ENCODE measurements at regions not wholly inside any gene's neighbourhood (a gene's known extent, or its start where the extent isn't known, plus 50 kb on each side); places are given as distances from the start of the nearest gene placed in this dataset.

GRCh38 chr5:130801963-130802362, 363.1 kb downstream of the HINT1 start:
- Histone ChIP-seq H3K36me3 (ENCODE audit: control insufficient read depth in 2 of 2, insufficient read depth in 1 of 2, low read length in 2 of 2) (no peaks in the 10 kb centered on the region), H3K9me3 (ENCODE audit: control insufficient read depth, insufficient read depth, low read depth, low read length) (no peaks in the 10 kb centered on the region), H3K4me3 (ENCODE audit: low read depth, low read length) (no peak overlapping the region), H3K27ac (ENCODE audit: extremely low read depth, low read depth, low read length) (no peak overlapping the region), H3K4me1 (ENCODE audit: control insufficient read depth, insufficient read depth, low read length) (no peaks in the 10 kb centered on the region)
- no peak for TF ChIP-seq OSR2 (tag by site-specific recombination; IDR thresholded peaks at IDR 0.05)
- no peak for TF ChIP-seq MEIS1 (CRISPR knock-in tag; IDR thresholded peaks at IDR 0.05; ENCODE audit: borderline replicate concordance)
- no peak for TF ChIP-seq ZNF19 (tag by site-specific recombination; IDR thresholded peaks at IDR 0.05; ENCODE audit: low read depth)
- TF ChIP-seq ZNF155 (tag by site-specific recombination; IDR thresholded peaks at IDR 0.05): no peak
- CTCF ChIA-PET: no interaction called here
- POLR2A ChIA-PET: interaction anchor here (0.5 kb wide), 1 partner anchor 37 kb away, joined by 4 read pairs; no protein-coding TSS in a partner anchor

GRCh38 chr5:130799015-130799414, 366.0 kb downstream of the HINT1 start:
- TF ChIP-seq ZNF843 (tag by site-specific recombination; IDR thresholded peaks at IDR 0.05): no peak
- TF ChIP-seq ZSCAN18 (tag by site-specific recombination; IDR thresholded peaks at IDR 0.05): no peak
- no peak for TF ChIP-seq ZNF426 (tag by site-specific recombination; IDR thresholded peaks at IDR 0.05)
- no peak for TF ChIP-seq KLF7 (tag by site-specific recombination; IDR thresholded peaks at IDR 0.05; ENCODE audit: borderline replicate concordance)
- no peak for TF ChIP-seq ZNF280C (tag by site-specific recombination; IDR thresholded peaks at IDR 0.05)
- no peak for TF ChIP-seq ZNF621 (tag by site-specific recombination; IDR thresholded peaks at IDR 0.05)
- TF ChIP-seq KLF9 (tag by site-specific recombination; IDR thresholded peaks at IDR 0.05; ENCODE audit: low read depth): no peak
- TF ChIP-seq GLI4 (tag by site-specific recombination; IDR thresholded peaks at IDR 0.05): no peak
- TF ChIP-seq ZNF350 (tag by site-specific recombination; IDR thresholded peaks at IDR 0.05): no peak
- no peak for TF ChIP-seq EGR2 (tag by site-specific recombination; IDR thresholded peaks at IDR 0.05; ENCODE audit: low read depth)
- no peak overlapping the region for H3K27ac ChIP-seq (ENCODE audit: extremely low read depth, low read depth, low read length)
- no peaks in the 10 kb centered on the region for H3K9me3 ChIP-seq (ENCODE audit: control insufficient read depth, insufficient read depth, low read depth, low read length)
- H3K4me1 ChIP-seq (ENCODE audit: control insufficient read depth, insufficient read depth, low read length): no peaks in the 10 kb centered on the region
- POLR2A ChIA-PET: no interaction called here
- no peaks in the 10 kb centered on the region for H3K36me3 ChIP-seq (ENCODE audit: control insufficient read depth in 2 of 2, insufficient read depth in 1 of 2, low read length in 2 of 2)
- H3K4me3 ChIP-seq (ENCODE audit: low read depth, low read length): no peak overlapping the region
- CTCF ChIA-PET: no interaction called here

- no peak overlapping the region for H3K4me3 ChIP-seq (ENCODE audit: low read depth, low read length)
- ChIA-PET POLR2A (no interaction called here), CTCF (no interaction called here)
- no peaks in the 10 kb centered on the region for H3K9me3 ChIP-seq (ENCODE audit: control insufficient read depth, insufficient read depth, low read depth, low read length)
- no peak overlapping the region for H3K27ac ChIP-seq (ENCODE audit: extremely low read depth, low read depth, low read length)
- H3K4me1 ChIP-seq (ENCODE audit: control insufficient read depth, insufficient read depth, low read length): no peaks in the 10 kb centered on the region
- H3K36me3 ChIP-seq (ENCODE audit: control insufficient read depth in 2 of 2, insufficient read depth in 1 of 2, low read length in 2 of 2): no peaks in the 10 kb centered on the region
- TF ChIP-seq ZNF184 (tag by site-specific recombination; IDR thresholded peaks at IDR 0.05) (no peak), ZNF830 (tag by site-specific recombination; IDR thresholded peaks at IDR 0.05; ENCODE audit: low read depth) (no peak), ZNF426 (tag by site-specific recombination; IDR thresholded peaks at IDR 0.05) (no peak), ZBTB26 (tag by site-specific recombination; optimal IDR thresholded peaks at IDR 0.05) (no peak), ZNF146 (tag by site-specific recombination; IDR thresholded peaks at IDR 0.05) (no peak), SALL2 (tag by site-specific recombination; IDR thresholded peaks at IDR 0.05; ENCODE audit: borderline replicate concordance) (no peak), ZNF558 (tag by site-specific recombination; IDR thresholded peaks at IDR 0.05) (no peak), ZNF23 (tag by site-specific recombination; IDR thresholded peaks at IDR 0.05; ENCODE audit: borderline replicate concordance) (no peak), ZNF302 (tag by site-specific recombination; IDR thresholded peaks at IDR 0.05; ENCODE audit: low read depth) (no peak), ZNF776 (tag by site-specific recombination; IDR thresholded peaks at IDR 0.05; ENCODE audit: borderline replicate concordance) (no peak), ZNF19 (tag by site-specific recombination; IDR thresholded peaks at IDR 0.05; ENCODE audit: low read depth) (no peak), TCF7L2 (IDR thresholded peaks at IDR 0.05; ENCODE audit: borderline replicate concordance, low read depth, low read length) (no peak), ZNF112 (tag by site-specific recombination; IDR thresholded peaks at IDR 0.05) (no peak), ZNF350 (tag by site-specific recombination; IDR thresholded peaks at IDR 0.05) (no peak), GLI2 (tag by site-specific recombination; IDR thresholded peaks at IDR 0.05; ENCODE audit: borderline replicate concordance, low read depth) (no peak), ZNF529 (tag by site-specific recombination; IDR thresholded peaks at IDR 0.05; ENCODE audit: insufficient replicate concordance) (no peak), SETDB1 (IDR thresholded peaks at IDR 0.05; ENCODE audit: insufficient read length, low read length) (no peak), ZNF214 (tag by site-specific recombination; IDR thresholded peaks at IDR 0.05; ENCODE audit: borderline replicate concordance) (no peak)
These were observed 367.8 kb downstream of the HINT1 start for GRCh38 chr5:130797303-130797702.
